ENCODE measurements at regions not wholly inside any gene's neighbourhood (a gene's known extent, or its start where the extent isn't known, plus 50 kb on each side); places are given as distances from the start of the nearest gene placed in this dataset.

- TF ChIP-seq KAT7 (CRISPR knock-in tag; IDR thresholded peaks at IDR 0.05; ENCODE audit: borderline replicate concordance) (no peak), KLF1 (tag; IDR thresholded peaks at IDR 0.05) (no peak), ARNT (IDR thresholded peaks at IDR 0.05) (no peak), HOMEZ (CRISPR knock-in tag; IDR thresholded peaks at IDR 0.05) (0 out of 2 replicates have a peak, but pooled peaks have one; percentile 66), ZC3H4 (CRISPR knock-in tag; IDR thresholded peaks at IDR 0.05; ENCODE audit: borderline replicate concordance) (no peak), MYC (IDR thresholded peaks at IDR 0.05; ENCODE audit: low read depth, low read length) (no peak), MYC (CRISPR knock-in tag; IDR thresholded peaks at IDR 0.05; ENCODE audit: borderline replicate concordance, low read depth) (no peak), TSC22D4 (tag; IDR thresholded peaks at IDR 0.05) (no peak), SRSF9 (IDR thresholded peaks at IDR 0.05; ENCODE audit: borderline replicate concordance, low read depth, low read length) (no peak), PHF20 (IDR thresholded peaks at IDR 0.05; ENCODE audit: partially characterized antibody) (no peak), BDP1 (IDR thresholded peaks at IDR 0.05; ENCODE audit: insufficient read depth, insufficient read length) (no peak), TEAD2 (tag; IDR thresholded peaks at IDR 0.05) (no peak), BACH1 (tag; IDR thresholded peaks at IDR 0.05) (no peak), CREBBP (IDR thresholded peaks at IDR 0.05; ENCODE audit: low read depth, low read length) (no peak), POLR2A (conservative IDR thresholded peaks at IDR 0.05) (no peak), ZNF778 (CRISPR knock-in tag; IDR thresholded peaks at IDR 0.05) (no peak), HMGN3 (IDR thresholded peaks at IDR 0.05; ENCODE audit: borderline replicate concordance, extremely low read depth, insufficient read length, low read depth, low read length) (no peak), ZNF780A (CRISPR knock-in tag; IDR thresholded peaks at IDR 0.05) (no peak), ZNF639 (CRISPR knock-in tag; conservative IDR thresholded peaks at IDR 0.05 in 1 of 2, IDR thresholded peaks at IDR 0.05 in 1 of 2) (no peak), FOXJ3 (CRISPR knock-in tag; IDR thresholded peaks at IDR 0.05) (no peak), ZNF695 (CRISPR knock-in tag; IDR thresholded peaks at IDR 0.05) (no peak), CXXC5 (CRISPR knock-in tag; IDR thresholded peaks at IDR 0.05) (no peak), ZNF253 (CRISPR knock-in tag; conservative IDR thresholded peaks at IDR 0.05) (no peak), SP1 (CRISPR knock-in tag; IDR thresholded peaks at IDR 0.05) (no peak), MCM3 (IDR thresholded peaks at IDR 0.05) (no peak), MTA2 (IDR thresholded peaks at IDR 0.05; ENCODE audit: low read depth) (no peak), NFIC (IDR thresholded peaks at IDR 0.05) (no peak), THRB (CRISPR knock-in tag; conservative IDR thresholded peaks at IDR 0.05) (no peak)
Observed at GRCh38 chr1:149848340-149849110, 50.8 kb upstream of the BOLA1 start (continued).
